ENCODE measurements at regions not wholly inside any gene's neighbourhood (a gene's known extent, or its start where the extent isn't known, plus 50 kb on each side); places are given as distances from the start of the nearest gene placed in this dataset.

DNA sequence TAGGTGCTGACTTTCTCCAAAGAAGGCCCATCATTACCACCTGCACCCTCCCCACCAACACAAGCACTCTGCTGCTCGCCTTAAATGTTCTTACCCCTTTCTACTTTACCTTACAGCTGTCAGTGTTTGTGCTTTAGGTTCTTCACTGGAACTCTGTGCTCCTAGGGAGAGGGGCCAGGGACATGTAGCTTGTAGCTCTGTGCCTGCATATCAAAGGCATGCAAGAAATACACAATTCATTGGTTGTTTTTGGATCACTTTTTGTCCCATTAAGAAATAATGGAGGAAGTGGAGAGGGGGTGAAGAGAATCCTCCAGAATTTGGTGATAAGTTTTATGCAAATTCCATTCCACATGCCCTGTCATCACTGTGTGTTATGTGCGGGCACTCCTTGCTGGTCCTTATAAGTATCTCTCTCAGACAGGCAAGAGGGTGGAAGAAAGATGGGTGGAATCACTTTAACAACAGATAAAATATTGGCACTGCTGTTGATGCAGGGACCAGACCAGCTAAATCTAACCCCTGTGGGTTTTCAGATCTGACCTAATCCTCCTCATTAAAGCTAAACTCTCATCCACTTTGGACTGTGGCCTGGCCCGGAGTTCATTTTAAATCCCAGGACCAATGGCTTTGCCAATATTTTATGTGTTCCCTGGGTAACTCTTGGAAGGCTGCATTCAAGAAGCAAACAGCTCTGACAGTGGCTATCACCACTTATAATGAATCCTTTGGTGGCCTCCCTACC lies 375.8 kb upstream of the NFE2L3 start:
- intact Hi-C loops (cut with DNase I; ENCODE audit: low total_unique reads) = no loop called here
- no peak for DNase-seq (ENCODE audit: low spot score in 2 of 2)
- no peak overlapping the region for H3K4me3 ChIP-seq (ENCODE audit: low read depth, poor library complexity, severe bottlenecking)
- WGBS, 2 donors = 77 to 84% methylated on average over 3 of the region's 3 CpGs
- no peak for TF ChIP-seq CTCF (IDR thresholded peaks at IDR 0.05)
- no peak for TF ChIP-seq POLR2A (IDR thresholded peaks at IDR 0.05)

- TF ChIP-seq POLR2A (IDR thresholded peaks at IDR 0.05) = no peak
- TF ChIP-seq CTCF (IDR thresholded peaks at IDR 0.05) = no peak
- H3K4me3 ChIP-seq (ENCODE audit: low read depth, poor library complexity, severe bottlenecking) = no peak overlapping the region
- 57 to 83% methylated on average over 1 of the region's 1 CpG for WGBS, 2 donors
- DNase-seq (ENCODE audit: low spot score in 2 of 2) = no peak
- intact Hi-C loops (cut with DNase I; ENCODE audit: low total_unique reads) = no loop called here
Measured at GRCh38 chr7:25776744-25777123, 375.3 kb upstream of the NFE2L3 start.

GRCh38 chr7:25777969-25778708 lies 373.9 kb upstream of the NFE2L3 start:
- intact Hi-C loops (cut with DNase I; ENCODE audit: low total_unique reads) = no loop called here
- 68 to 72% methylated on average over 11 of the region's 11 CpGs for WGBS, 2 donors
- no peak for DNase-seq (ENCODE audit: low spot score in 2 of 2)

GRCh38 chr7:25779002-25779546 lies 372.9 kb upstream of the NFE2L3 start:
- no peak for DNase-seq (ENCODE audit: low spot score in 2 of 2)
- H3K4me3 ChIP-seq (ENCODE audit: low read depth, poor library complexity, severe bottlenecking) = no peak overlapping the region
- TF ChIP-seq POLR2A (IDR thresholded peaks at IDR 0.05) (no peak), CTCF (IDR thresholded peaks at IDR 0.05) (no peak)
- intact Hi-C loops (cut with DNase I; ENCODE audit: low total_unique reads) = no loop called here
- 97% methylated on average over 3 of the region's 3 CpGs for WGBS, 2 donors

More at GRCh38 chr7:25777969-25778708, 373.9 kb upstream of the NFE2L3 start:
- TF ChIP-seq CTCF (IDR thresholded peaks at IDR 0.05) (no peak), POLR2A (IDR thresholded peaks at IDR 0.05) (no peak)
- H3K4me3 ChIP-seq (ENCODE audit: low read depth, poor library complexity, severe bottlenecking) = no peak overlapping the region

DNA sequence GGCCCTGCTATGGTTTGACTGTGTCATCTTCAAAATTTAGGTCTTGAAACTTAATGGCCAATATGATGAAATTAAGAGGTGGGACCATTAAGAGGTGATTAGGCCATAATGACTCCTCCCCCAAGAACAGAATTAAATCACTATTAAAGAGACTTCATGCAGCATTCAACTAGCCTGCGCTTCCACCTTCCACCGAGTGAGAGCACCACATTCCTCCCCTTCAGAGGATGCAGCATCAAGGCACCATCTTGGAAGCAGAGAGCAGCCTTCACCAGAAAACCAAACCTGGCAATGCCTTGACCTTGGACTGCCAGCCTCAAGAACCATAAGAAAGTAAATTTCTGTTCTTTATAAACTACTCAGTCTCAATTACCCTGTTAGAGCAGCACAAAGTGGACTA lies 371.1 kb upstream of the NFE2L3 start:
- TF ChIP-seq POLR2A (IDR thresholded peaks at IDR 0.05) = no peak
- intact Hi-C loops (cut with DNase I; ENCODE audit: low total_unique reads) = no loop called here
- no peak for DNase-seq (ENCODE audit: low spot score in 2 of 2)
- H3K4me3 ChIP-seq (ENCODE audit: low read depth, poor library complexity, severe bottlenecking) = no peak overlapping the region
- 96 to 98% methylated on average over 2 of the region's 2 CpGs for WGBS, 2 donors

DNA sequence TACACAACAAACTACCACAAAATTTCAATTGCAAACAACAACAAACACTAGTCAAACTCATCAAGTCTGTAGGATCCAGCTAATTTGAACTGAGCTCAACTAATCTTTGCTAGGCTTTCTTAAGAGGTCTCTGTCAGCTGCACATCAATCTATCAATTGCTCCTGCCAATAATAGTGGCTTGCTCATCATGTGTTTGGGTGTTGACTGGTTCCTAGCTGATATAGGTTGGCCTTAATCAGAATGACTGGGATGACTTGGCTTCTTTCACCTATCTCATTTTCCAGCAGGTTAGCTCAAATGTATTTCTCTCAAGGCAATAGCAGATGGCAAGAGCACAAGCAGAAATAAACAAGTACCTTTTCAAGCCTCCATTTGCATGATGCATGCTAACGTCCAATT lies 370.3 kb upstream of the NFE2L3 start:
- intact Hi-C loops (cut with DNase I; ENCODE audit: low total_unique reads) = no loop called here
- no peak for DNase-seq (ENCODE audit: low spot score in 2 of 2)
- 81 to 82% methylated on average over 1 of the region's 1 CpG for WGBS, 2 donors
- no peak overlapping the region for H3K4me3 ChIP-seq (ENCODE audit: low read depth, poor library complexity, severe bottlenecking)
- TF ChIP-seq POLR2A (IDR thresholded peaks at IDR 0.05) = no peak
- no peak for TF ChIP-seq CTCF (IDR thresholded peaks at IDR 0.05)
